ENCODE measurements at regions not wholly inside any gene's neighbourhood (a gene's known extent, or its start where the extent isn't known, plus 50 kb on each side); places are given as distances from the start of the nearest gene placed in this dataset.

DNA sequence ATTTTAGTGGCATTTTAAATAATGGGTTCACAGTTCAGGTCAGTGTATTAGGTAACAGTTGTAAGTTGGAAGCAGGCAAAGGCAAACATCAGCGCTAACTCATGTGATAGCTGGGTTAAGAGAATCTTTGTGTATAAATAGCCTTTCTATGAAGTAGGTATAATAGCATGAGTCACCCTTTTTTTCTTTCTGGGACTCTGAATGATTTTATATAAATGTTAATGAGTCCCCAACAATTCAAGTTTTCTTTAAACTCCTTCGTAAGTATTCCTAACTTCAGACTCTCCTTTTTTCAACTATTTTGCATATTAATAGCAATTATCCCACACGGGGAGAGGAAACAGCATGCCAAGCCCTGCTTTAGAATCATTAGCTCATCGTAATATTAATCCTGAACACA, 384.3 kb downstream of the PIK3C3 start:
- TF ChIP-seq, protein P1, sequence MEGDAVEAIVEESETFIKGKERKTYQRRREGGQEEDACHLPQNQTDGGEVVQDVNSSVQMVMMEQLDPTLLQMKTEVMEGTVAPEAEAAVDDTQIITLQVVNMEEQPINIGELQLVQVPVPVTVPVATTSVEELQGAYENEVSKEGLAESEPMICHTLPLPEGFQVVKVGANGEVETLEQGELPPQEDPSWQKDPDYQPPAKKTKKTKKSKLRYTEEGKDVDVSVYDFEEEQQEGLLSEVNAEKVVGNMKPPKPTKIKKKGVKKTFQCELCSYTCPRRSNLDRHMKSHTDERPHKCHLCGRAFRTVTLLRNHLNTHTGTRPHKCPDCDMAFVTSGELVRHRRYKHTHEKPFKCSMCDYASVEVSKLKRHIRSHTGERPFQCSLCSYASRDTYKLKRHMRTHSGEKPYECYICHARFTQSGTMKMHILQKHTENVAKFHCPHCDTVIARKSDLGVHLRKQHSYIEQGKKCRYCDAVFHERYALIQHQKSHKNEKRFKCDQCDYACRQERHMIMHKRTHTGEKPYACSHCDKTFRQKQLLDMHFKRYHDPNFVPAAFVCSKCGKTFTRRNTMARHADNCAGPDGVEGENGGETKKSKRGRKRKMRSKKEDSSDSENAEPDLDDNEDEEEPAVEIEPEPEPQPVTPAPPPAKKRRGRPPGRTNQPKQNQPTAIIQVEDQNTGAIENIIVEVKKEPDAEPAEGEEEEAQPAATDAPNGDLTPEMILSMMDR (conservative IDR thresholded peaks at IDR 0.05): no peak
- TF ChIP-seq ZFX (IDR thresholded peaks at IDR 0.05): no peak
- no peak overlapping the region for H3K27ac ChIP-seq

DNA sequence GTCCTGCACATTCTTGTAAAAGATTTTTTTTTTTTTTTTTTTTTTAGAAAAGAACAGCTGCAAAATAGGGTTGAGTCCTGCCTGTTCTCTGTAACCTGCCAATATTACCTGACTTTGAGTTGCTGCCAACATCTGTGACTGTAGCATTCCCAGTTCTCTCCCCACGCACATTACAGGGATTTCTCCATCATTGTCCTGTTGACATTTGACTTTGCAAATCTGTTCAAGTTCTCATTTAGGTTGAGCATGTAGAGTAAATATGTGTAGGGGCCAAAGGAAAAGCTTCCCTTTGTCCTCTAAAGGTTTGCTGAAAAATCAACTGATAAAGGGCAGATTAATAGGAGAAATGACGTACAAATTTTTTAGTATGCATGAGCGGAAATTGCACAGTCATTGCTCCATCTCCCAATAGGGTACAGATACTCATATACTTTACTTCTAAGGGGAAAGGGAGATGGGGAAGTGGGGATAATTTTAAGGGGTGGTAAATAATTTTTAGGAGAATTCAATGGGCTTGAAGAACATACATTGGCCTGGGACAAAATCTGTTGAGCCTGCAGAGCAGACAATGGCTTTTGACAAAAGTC, 385.5 kb downstream of the PIK3C3 start:
- H3K27ac ChIP-seq: no peak overlapping the region
- TF ChIP-seq ZFX (IDR thresholded peaks at IDR 0.05): no peak
- TF ChIP-seq, protein P1 (conservative IDR thresholded peaks at IDR 0.05): no peak

DNA sequence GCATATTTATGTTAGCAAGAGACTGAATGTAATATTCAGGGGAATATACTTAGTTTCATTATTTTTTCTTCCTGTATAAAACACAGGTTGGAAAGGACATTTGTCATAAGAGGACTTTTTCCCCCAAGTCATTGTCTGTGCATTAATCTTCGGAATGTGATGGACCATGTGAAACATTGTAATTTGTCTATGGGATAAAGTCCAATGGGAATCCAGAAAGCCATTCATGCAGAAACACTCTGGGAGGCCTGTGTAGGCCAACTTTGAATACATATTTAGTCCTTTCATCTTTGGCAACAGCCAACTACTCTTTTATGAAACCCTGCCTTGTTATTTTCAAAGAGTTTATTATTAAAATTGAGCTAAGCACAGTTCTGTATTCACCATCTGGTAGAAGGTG, 386.4 kb downstream of the PIK3C3 start:
- TF ChIP-seq, protein P1 (conservative IDR thresholded peaks at IDR 0.05): no peak
- no peak for TF ChIP-seq ZFX (IDR thresholded peaks at IDR 0.05)
- no peak overlapping the region for H3K27ac ChIP-seq

DNA sequence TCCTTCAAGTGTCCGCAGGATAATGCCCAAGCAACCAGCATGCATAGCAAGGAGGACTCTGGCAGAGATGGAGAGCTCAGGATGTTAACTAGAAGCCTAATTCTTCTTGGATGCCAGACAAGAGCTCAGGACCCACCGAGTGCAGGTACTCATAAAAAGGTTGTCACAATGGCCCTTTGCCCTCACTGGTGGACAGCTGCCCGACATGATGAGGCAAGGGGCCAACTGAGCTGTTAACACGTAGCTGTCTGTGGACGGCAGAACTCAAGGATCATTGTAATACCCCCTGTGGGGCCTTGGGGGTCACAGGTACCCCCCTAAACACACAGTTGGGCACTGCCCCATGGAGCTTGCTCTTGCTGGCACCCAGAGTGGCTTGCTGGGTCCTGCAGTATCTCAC, 393.7 kb downstream of the PIK3C3 start:
- TF ChIP-seq, protein P1 (conservative IDR thresholded peaks at IDR 0.05): no peak
- TF ChIP-seq ZFX (IDR thresholded peaks at IDR 0.05): no peak
- no peak overlapping the region for H3K27ac ChIP-seq

DNA sequence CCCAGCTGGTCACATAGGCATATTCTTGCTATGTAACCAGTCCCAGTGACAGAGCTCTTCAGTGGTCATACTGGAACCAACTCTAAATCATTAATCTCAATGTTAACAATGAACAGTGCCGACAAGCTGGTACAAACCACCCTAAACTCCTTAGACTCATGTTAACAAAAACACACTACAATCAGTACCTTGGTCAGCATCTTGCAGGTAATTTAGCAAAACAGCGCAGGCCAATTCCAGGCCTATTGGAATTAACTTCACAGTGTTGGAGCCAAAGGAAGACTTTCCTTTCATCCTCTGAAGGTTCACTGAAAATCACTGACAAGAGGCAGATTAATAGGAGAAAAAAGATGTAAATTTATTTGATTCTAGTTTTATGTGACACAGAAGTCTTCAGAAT, 396.4 kb downstream of the PIK3C3 start:
- H3K27ac ChIP-seq: no peak overlapping the region
- TF ChIP-seq, protein P1 (conservative IDR thresholded peaks at IDR 0.05): no peak
- TF ChIP-seq ZFX (IDR thresholded peaks at IDR 0.05): no peak

DNA sequence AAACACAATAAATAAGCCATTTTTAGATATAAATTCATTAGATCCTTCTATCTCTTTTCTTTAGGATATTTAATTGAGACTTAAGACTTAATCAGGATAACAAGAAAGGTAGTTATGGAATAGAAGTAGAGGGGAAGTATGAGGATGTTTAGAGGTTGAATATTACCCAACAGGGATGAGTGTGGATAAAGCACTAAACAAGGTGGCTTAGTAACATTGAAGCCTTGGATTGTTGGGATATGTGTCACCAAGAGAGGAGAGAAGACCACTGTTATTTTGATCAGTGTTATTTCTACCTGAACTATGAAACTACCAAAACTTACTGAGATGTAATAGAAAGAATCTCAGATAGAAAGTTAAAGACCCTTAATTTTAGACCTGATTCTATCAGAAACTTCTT, 405.7 kb downstream of the PIK3C3 start:
- no peak for TF ChIP-seq ZFX (IDR thresholded peaks at IDR 0.05)
- TF ChIP-seq, protein P1 (conservative IDR thresholded peaks at IDR 0.05): no peak

DNA sequence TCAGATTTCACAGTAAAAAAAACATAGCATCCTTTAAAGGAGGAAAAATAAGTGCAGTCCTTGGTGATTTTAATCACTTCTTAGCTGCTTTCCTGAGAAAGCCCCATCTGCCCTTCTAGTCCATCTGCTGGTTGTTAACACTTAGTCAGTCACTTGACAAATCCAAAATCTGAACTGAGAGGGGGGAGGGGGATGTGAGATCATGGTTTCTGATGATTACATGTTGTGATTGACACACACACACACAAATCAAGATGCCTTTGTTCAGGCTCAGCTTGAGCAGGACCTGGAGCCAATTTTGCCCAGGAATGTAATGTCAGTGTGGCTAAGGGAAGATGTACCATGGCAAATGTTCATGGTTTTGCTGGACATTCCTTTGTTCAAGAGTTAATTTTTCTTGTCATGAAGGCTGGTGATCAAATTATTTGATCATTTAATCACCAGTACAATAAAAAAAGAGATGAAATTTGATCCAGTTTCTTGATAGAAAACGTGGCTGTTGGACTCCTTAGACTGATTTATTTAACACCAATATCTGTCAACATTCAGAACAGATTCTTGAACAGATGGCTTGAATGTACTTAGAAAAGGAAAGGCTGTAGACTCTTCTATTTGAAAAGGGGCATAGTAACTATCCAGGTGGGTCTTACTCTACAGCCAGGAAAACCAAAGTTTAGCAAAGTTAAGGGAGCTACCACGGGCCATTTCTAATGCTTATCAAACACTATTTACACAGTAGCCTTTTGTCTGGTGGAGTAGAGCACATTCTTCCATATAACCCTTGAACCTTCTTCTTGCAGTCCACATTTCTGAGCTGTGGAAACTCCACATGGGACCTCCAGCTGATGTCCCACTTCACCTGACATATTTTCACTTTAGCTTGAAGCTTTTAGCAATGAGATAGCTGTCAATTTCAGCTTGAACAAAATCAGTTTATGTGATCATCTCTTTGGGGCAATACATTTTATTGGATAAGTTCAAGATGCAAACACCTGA, 408.7 kb downstream of the PIK3C3 start:
- H3K27ac ChIP-seq: no peak overlapping the region

More for the DNA sequence above, 405.7 kb downstream of the PIK3C3 start:
- H3K27ac ChIP-seq: no peak overlapping the region

More for the DNA sequence above, 408.7 kb downstream of the PIK3C3 start:
- no peak for TF ChIP-seq ZFX (IDR thresholded peaks at IDR 0.05)
- TF ChIP-seq, protein P1 (conservative IDR thresholded peaks at IDR 0.05): no peak

Data from C4-2B (cell line).